ENCODE measurements at regions not wholly inside any gene's neighbourhood (a gene's known extent, or its start where the extent isn't known, plus 50 kb on each side); places are given as distances from the start of the nearest gene placed in this dataset.
"Not testable (repeated sequence)": the region's sequence is repeated elsewhere in the genome, so short reads cannot be mapped to it uniquely, and the experiment has no call there.

DNA sequence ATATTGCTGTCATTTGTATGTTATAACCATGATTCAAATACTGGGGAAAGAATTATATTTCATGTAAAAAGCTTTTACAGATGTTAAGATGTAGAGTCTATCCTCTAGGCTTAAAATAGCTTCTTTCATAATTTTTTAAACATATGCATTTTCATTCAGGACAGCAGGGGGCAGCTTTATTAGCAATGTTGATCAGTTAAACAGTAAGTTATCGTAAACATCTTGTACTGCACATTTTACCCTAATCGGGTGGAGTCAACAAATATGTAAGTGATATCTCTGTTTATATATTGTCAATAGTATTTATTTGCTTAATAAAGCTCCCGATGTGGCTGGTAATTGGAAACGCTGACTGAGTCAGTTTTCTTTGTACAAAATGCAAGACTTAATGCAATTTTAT lies 142.5 kb upstream of the MED14 start:
- Histone ChIP-seq H3K4me3 (ENCODE audit: low read depth, low read length) (no peak overlapping the region), H3K27ac (ENCODE audit: extremely low read depth, low read depth, low read length) (no peak overlapping the region), H3K4me1 (ENCODE audit: control insufficient read depth, insufficient read depth, low read length) (no peaks in the 10 kb centered on the region), H3K36me3 (ENCODE audit: control insufficient read depth in 2 of 2, insufficient read depth in 1 of 2, low read length in 2 of 2) (no peaks in the 10 kb centered on the region), H3K9me3 (ENCODE audit: control insufficient read depth, insufficient read depth, low read depth, low read length) (no peaks in the 10 kb centered on the region)
- POLR2A ChIA-PET: no interaction called here
- TF ChIP-seq, protein P1, sequence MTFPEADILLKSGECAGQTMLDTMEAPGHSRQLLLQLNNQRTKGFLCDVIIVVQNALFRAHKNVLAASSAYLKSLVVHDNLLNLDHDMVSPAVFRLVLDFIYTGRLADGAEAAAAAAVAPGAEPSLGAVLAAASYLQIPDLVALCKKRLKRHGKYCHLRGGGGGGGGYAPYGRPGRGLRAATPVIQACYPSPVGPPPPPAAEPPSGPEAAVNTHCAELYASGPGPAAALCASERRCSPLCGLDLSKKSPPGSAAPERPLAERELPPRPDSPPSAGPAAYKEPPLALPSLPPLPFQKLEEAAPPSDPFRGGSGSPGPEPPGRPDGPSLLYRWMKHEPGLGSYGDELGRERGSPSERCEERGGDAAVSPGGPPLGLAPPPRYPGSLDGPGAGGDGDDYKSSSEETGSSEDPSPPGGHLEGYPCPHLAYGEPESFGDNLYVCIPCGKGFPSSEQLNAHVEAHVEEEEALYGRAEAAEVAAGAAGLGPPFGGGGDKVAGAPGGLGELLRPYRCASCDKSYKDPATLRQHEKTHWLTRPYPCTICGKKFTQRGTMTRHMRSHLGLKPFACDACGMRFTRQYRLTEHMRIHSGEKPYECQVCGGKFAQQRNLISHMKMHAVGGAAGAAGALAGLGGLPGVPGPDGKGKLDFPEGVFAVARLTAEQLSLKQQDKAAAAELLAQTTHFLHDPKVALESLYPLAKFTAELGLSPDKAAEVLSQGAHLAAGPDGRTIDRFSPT (tag by site-specific recombination; IDR thresholded peaks at IDR 0.05): no peak
- TF ChIP-seq, protein P2, sequence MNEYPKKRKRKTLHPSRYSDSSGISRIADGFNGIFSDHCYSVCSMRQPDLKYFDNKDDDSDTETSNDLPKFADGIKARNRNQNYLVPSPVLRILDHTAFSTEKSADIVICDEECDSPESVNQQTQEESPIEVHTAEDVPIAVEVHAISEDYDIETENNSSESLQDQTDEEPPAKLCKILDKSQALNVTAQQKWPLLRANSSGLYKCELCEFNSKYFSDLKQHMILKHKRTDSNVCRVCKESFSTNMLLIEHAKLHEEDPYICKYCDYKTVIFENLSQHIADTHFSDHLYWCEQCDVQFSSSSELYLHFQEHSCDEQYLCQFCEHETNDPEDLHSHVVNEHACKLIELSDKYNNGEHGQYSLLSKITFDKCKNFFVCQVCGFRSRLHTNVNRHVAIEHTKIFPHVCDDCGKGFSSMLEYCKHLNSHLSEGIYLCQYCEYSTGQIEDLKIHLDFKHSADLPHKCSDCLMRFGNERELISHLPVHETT (tag by site-specific recombination; IDR thresholded peaks at IDR 0.05): no peak
- CTCF ChIA-PET: interaction anchor here (0.7 to 2.6 kb wide), 24 partner anchors 9 to 1744 kb away, joined by 3 to 17 read pairs (median 3); no protein-coding TSS in a partner anchor

DNA sequence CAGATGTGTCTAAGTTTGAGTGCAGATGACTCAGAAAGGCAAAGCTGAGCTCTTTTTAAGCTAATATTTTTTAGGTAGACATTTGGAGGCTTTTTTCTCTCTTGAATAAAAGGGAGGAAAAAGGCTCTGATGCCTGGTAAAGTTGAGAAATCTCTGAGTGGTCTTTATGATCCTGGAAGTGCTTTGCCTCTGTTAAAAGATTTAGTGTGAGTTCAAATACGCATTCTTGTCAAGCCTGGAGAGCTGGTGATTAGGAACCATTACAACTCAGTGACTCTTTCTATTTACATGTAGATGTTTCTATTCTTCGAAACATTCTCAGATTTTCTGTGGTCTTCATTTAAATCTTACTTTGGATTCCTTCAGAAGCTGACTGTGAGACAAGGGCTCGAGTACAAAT lies 143.4 kb upstream of the MED14 start:
- H3K4me1 ChIP-seq (ENCODE audit: control insufficient read depth, insufficient read depth, low read length): no peaks in the 10 kb centered on the region
- no peak overlapping the region for H3K27ac ChIP-seq (ENCODE audit: extremely low read depth, low read depth, low read length)
- POLR2A ChIA-PET: no interaction called here
- H3K36me3 ChIP-seq (ENCODE audit: control insufficient read depth in 2 of 2, insufficient read depth in 1 of 2, low read length in 2 of 2): no peaks in the 10 kb centered on the region
- TF ChIP-seq GFI1B (tag by site-specific recombination; IDR thresholded peaks at IDR 0.05) (no peak), ZNF785 (tag by site-specific recombination; IDR thresholded peaks at IDR 0.05) (no peak), TRIM28 (IDR thresholded peaks at IDR 0.05; ENCODE audit: borderline replicate concordance, low read length) (no peak), HOXA7 (CRISPR knock-in tag; IDR thresholded peaks at IDR 0.05; ENCODE audit: borderline replicate concordance) (no peak), ZNF324 (tag by site-specific recombination; IDR thresholded peaks at IDR 0.05) (no peak), ZNF133 (tag by site-specific recombination; IDR thresholded peaks at IDR 0.05) (no peak), SCRT1 (tag by site-specific recombination; IDR thresholded peaks at IDR 0.05; ENCODE audit: borderline replicate concordance) (no peak), ZNF510 (tag by site-specific recombination; IDR thresholded peaks at IDR 0.05; ENCODE audit: insufficient replicate concordance) (no peak), ZIC2 (tag by site-specific recombination; IDR thresholded peaks at IDR 0.05) (no peak), ZNF426 (tag by site-specific recombination; IDR thresholded peaks at IDR 0.05) (no peak), ZNF266 (tag by site-specific recombination; IDR thresholded peaks at IDR 0.05; ENCODE audit: low read depth) (no peak)
- CTCF ChIA-PET: interaction anchor here (0.6 to 2.6 kb wide), 11 partner anchors 8 to 309 kb away, joined by 3 to 17 read pairs (median 5); no protein-coding TSS in a partner anchor
- H3K4me3 ChIP-seq (ENCODE audit: low read depth, low read length): no peak overlapping the region
- no peaks in the 10 kb centered on the region for H3K9me3 ChIP-seq (ENCODE audit: control insufficient read depth, insufficient read depth, low read depth, low read length)

DNA sequence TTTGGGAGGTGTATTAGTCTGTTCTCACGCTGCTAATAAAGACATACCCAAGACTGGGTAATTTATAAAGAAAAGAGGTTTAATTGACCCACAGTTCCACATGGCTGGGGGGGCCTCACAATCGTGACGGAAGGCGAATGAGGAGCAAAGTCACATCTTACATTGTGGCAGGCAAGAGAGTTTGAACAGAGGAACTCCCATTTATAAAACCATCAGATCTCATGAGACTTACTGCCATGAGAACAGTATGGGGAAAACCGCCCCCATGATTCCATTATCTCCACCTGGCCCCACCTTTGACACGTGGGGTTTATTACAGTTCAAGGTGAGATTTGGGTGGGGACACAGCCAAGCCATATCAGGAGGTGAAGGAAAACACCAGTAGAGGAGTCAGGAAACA lies 143.8 kb upstream of the MED14 start:
- H3K4me1 ChIP-seq (ENCODE audit: control insufficient read depth, insufficient read depth, low read length); H3K36me3 ChIP-seq (ENCODE audit: control insufficient read depth in 2 of 2, insufficient read depth in 1 of 2, low read length in 2 of 2); POLR2A ChIA-PET; H3K9me3 ChIP-seq (ENCODE audit: control insufficient read depth, insufficient read depth, low read depth, low read length); H3K27ac ChIP-seq (ENCODE audit: extremely low read depth, low read depth, low read length); H3K4me3 ChIP-seq (ENCODE audit: low read depth, low read length): not testable (repeated sequence)
- CTCF ChIA-PET: interaction anchor here (0.6 to 2.6 kb wide), 6 partner anchors 12 to 309 kb away, joined by 3 to 17 read pairs (median 6); no protein-coding TSS in a partner anchor

DNA sequence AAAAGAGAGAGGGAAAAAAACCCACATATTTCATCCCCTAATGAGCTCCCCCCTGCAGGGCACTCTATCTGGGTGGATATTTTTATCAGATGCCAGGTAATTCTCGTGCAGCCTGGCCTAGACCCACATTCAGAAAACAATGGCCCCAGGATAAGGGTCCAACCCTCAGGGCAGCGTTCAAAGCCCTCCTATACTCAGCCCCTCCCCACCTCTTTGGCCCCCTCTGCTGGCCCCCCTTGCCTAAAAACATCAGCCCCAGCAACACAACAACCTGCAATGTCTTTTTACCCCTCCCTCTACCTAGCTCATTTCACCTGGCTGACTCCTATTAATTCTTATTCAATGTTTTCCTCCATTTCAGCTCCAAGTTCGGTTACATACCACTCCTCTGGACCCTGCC lies 145.4 kb upstream of the MED14 start:
- no peaks in the 10 kb centered on the region for H3K36me3 ChIP-seq (ENCODE audit: control insufficient read depth in 2 of 2, insufficient read depth in 1 of 2, low read length in 2 of 2)
- ChIA-PET POLR2A (interaction anchor here (0.6 kb wide), 1 partner anchor 117 kb away, joined by 3 read pairs; no protein-coding TSS in a partner anchor), CTCF (interaction anchor here (0.6 to 0.8 kb wide), 2 partner anchors 41 to 159 kb away, joined by 3 read pairs; no protein-coding TSS in a partner anchor)
- H3K4me3 ChIP-seq (ENCODE audit: low read depth, low read length): no peak overlapping the region
- H3K27ac ChIP-seq (ENCODE audit: extremely low read depth, low read depth, low read length): no peak overlapping the region
- H3K9me3 ChIP-seq (ENCODE audit: control insufficient read depth, insufficient read depth, low read depth, low read length): no peaks in the 10 kb centered on the region
- H3K4me1 ChIP-seq (ENCODE audit: control insufficient read depth, insufficient read depth, low read length): no peaks in the 10 kb centered on the region
- no peak for TF ChIP-seq ZNF239 (tag by site-specific recombination; IDR thresholded peaks at IDR 0.05)
- no peak for TF ChIP-seq ZNF266 (tag by site-specific recombination; IDR thresholded peaks at IDR 0.05; ENCODE audit: low read depth)
- TF ChIP-seq, protein P3, sequence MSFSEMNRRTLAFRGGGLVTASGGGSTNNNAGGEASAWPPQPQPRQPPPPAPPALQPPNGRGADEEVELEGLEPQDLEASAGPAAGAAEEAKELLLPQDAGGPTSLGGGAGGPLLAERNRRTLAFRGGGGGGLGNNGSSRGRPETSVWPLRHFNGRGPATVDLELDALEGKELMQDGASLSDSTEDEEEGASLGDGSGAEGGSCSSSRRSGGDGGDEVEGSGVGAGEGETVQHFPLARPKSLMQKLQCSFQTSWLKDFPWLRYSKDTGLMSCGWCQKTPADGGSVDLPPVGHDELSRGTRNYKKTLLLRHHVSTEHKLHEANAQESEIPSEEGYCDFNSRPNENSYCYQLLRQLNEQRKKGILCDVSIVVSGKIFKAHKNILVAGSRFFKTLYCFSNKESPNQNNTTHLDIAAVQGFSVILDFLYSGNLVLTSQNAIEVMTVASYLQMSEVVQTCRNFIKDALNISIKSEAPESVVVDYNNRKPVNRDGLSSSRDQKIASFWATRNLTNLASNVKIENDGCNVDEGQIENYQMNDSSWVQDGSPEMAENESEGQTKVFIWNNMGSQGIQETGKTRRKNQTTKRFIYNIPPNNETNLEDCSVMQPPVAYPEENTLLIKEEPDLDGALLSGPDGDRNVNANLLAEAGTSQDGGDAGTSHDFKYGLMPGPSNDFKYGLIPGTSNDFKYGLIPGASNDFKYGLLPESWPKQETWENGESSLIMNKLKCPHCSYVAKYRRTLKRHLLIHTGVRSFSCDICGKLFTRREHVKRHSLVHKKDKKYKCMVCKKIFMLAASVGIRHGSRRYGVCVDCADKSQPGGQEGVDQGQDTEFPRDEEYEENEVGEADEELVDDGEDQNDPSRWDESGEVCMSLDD (tag by site-specific recombination; IDR thresholded peaks at IDR 0.05): no peak
- TF ChIP-seq SALL2 (tag by site-specific recombination; IDR thresholded peaks at IDR 0.05; ENCODE audit: borderline replicate concordance): no peak
- no peak for TF ChIP-seq KLF10 (tag by site-specific recombination; IDR thresholded peaks at IDR 0.05)
- no peak for TF ChIP-seq ZNF426 (tag by site-specific recombination; IDR thresholded peaks at IDR 0.05)
- TF ChIP-seq, protein P4, sequence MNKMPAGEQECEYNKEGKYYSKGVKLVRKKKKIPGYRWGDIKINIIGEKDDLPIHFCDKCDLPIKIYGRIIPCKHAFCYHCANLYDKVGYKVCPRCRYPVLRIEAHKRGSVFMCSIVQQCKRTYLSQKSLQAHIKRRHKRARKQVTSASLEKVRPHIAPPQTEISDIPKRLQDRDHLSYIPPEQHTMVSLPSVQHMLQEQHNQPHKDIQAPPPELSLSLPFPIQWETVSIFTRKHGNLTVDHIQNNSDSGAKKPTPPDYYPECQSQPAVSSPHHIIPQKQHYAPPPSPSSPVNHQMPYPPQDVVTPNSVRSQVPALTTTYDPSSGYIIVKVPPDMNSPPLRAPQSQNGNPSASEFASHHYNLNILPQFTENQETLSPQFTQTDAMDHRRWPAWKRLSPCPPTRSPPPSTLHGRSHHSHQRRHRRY (tag by site-specific recombination; IDR thresholded peaks at IDR 0.05): no peak
- no peak for TF ChIP-seq ZIC2 (tag by site-specific recombination; IDR thresholded peaks at IDR 0.05)
- no peak for TF ChIP-seq ZNF600 (tag by site-specific recombination; IDR thresholded peaks at IDR 0.05)
- TF ChIP-seq ZBTB1 (tag by site-specific recombination; IDR thresholded peaks at IDR 0.05): no peak

All from HEK293 (cell line).